Ammon's horn (tissue), 1 donor: ENCODE measurements at regions not wholly inside any gene's neighbourhood (a gene's known extent, or its start where the extent isn't known, plus 50 kb on each side); places are given as distances from the start of the nearest gene placed in this dataset.
"Not testable (repeated sequence)": the region's sequence is repeated elsewhere in the genome, so short reads cannot be mapped to it uniquely, and the experiment has no call there.

ENCODE experiments used
- DNase-seq: peaks from one replicate; pipeline ENCODE4 v3.0.0-alpha.2; 2016; ENCODE audit warnings: low spot score

GRCh38 chr9:21533597-21533996 lies 51.5 kb upstream of the IFNE start:
- DNase-seq = no peak

DNA sequence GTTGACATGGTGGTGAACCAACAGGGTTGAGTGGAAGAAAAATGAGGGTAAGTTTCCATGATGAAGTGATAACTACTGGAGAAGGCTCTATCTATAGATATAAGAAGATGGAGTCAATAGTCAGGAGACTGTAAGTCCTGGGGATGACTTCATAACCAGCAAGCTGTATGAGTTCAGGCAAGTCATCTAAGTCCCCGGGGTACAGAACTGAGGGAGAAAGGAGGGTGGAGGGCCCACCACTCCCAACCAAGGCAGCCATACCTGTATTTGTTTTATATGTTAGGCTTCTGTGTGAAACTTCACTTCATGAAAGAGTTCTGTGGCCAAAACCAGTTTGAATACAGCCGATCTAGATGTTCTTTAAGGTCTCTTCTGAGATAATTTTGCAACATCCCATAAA lies 53.3 kb upstream of the IFNE start:
- no peak for DNase-seq

DNA sequence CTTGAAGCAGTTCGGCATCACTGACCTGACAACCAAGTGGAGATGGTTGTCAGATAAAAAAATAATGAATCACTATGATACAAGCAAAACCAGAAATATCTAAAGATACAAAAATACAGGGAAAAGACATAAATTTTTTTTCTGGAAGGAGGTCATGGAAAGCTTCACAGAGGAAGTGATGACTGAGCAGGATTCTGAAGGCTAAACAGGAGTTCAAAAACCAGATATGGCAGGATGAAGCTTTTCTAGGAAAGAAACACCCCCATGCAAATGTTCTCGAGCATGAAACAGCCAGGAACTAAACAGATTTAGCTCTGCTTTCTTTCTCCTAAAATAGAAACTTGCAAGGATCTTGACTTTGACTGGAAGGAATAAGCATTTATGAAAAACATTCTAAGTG lies 60.7 kb upstream of the IFNE start:
- no peak for DNase-seq

- no peak for DNase-seq
Observed at GRCh38 chr9:21543187-21543586, 61.1 kb upstream of the IFNE start.

DNA sequence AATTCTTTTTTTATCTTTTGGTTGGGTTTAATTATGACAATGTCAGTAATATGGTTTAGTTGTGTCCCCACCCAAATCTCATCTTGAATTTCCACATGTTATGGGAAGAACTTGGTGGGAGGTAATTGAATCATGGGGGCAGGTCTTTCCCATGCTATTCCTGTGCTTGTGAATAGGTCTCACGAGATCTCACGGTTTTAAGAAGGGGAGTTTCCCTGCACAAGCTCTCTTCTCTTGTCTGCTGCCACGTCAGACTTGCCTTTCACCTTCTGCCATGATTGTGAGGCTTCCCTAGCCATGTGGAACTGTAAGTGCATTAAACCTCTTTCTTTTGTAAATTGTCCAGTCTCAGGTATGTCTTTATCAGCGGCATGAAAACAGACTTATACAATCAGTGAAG lies 61.7 kb upstream of the IFNE start:
- DNase-seq = not testable (repeated sequence)

- no peak for DNase-seq
Observed at GRCh38 chr9:21546949-21547348, 64.8 kb upstream of the IFNE start.

DNA sequence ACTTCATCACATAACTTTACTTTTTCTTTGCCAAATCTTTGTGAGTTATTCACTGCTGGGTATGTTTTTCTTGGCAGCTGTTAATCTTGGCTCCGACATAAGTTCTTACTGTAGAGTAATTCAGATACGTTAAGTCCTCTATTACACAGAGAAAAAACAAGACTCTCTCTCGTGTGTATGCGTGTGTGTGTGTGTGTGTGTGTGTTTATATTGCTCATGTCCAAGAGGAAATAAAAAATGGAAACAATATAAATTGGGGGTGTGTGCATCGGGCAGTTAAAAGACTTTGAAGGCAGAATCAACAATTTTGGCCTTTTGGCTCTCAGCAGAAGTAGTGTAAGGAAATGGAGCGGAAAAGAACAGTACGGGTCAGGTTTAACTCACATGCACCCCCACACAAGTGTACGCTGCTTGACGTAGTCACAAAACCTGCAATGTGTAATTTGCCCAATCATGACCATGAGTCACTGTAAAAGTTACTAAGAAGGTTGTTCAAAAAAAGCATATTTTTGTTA lies 67.2 kb upstream of the IFNE start:
- no peak for DNase-seq

DNA sequence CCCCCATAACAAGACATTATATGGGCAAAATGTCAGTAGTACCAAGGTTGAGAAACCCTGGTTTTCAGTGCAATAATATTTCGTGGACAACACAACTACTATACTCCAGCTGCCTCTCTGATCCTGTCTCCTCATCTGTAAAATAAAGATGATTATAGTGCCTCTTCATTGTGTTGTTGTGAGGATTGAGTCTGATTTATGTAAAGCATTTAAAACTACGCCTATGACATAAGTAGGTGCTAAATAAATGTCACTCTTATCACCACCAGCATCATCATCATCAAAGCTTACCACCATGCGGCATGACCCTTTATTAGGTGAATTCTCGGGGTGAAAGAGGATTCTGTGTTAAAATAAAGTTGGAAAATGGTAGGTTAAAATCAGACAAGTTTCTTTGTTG lies 67.8 kb upstream of the IFNE start:
- DNase-seq = no peak

GRCh38 chr9:21550392-21550791 lies 68.3 kb upstream of the IFNE start:
- no peak for DNase-seq

- no peak for DNase-seq
Observed at GRCh38 chr9:21551401-21551800, 69.3 kb upstream of the IFNE start.

DNA sequence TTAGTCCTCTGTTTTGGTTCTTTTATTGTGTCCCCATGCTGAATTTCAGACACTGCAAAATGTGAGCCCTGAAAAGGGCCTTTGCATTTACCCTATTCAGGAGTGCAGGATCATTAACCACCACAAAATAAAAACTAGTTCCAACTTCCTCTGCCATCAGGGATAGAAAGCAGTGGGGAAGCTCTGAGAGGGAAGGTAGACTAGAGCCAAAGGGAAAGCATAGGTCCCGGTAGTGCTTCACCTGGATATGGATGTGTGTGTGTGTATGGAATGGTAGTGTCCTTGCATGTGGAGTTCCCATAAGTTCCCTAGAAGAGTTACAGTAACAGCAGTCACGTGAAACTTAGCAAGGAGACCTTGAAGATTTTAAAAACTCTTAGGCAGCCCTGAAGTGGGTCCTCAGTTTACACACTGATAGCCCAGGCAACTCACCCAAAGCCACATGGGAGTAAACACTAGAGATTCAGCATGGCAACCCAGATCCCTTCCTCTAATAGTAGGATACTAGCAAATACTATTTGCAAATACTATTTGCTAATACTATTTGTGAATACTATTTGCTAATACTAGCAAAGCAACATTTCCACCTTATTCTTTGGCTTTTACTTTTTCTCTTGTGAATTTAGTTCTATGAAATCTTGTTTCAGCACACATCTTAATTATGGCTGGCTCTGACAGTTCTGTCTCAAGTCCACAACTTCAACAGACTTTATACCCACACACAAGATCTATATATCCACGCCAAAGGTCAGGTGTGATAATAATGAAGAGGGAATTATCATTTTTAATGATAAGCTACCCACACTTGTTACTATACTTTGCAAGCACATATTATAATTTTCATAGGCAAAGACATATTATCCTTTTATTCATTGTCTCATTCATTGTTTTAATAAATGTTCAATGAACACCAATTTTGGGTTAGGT lies 70.4 kb upstream of the IFNE start:
- no peak for DNase-seq

- DNase-seq = no peak
Observed at GRCh38 chr9:21553441-21553840, 71.3 kb upstream of the IFNE start.

GRCh38 chr9:21554813-21555212 lies 72.7 kb upstream of the IFNE start:
- no peak for DNase-seq

- no peak for DNase-seq
Observed at GRCh38 chr9:21555911-21556310, 73.8 kb upstream of the IFNE start.

DNA sequence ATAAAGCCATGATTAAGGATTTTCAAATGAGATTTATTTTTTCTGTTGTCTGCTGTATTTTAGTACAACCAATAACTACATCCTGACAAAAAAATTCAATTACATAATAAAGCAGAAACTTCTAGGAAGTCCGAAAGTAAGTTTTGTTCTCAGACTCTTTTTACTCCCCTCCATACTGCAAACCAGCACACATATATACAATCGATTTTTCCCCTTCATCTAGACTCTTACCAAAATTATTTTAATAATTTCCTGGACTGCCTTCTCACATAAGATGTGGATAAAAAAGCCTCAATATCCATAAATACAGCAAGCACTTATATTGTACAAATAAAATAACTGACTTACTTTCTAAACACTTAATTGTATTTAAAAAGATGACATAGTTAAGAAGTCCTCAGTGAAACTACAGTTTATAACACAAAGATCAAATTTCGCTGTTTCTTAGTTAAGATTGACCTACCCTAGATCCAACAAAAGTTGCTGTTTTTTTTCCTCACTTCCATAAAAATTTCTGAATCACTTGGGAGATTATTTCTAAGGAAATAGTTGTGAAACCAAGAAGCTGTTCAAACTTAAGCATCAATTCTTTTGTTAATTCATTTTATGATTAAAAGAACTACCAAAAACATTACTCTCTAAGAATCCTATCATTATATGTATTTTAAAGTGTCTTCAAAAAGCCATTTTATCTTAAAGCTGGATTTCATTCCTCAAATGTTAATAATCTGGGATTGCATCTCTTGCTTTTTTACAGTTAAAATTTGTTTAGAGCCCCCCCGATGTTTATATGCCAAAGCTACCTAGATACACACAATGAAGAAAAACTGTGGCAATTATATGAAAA lies 74.7 kb upstream of the IFNE start:
- DNase-seq = no peak

GRCh38 chr9:21557428-21557768 lies 75.3 kb upstream of the IFNE start:
- DNase-seq = no peak

DNA sequence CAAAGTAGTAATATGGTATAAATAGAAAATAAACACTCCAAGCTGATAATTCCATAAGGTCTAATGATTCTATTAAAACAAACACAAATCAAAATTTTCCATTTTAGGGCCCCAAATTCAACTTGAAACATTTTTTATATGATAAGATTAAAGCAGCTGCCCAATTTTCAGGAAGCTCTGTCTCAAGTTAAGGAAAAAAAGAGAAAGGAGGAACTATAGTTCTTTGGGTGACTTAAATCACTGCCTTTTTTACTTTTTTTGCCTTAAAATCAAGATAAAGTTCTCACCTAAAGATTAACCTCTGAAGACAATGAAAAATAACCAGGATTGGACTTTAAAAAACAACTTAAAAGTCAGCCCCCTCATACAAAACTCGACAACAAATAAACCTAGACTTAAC lies 76.0 kb upstream of the IFNE start:
- DNase-seq = no peak

DNA sequence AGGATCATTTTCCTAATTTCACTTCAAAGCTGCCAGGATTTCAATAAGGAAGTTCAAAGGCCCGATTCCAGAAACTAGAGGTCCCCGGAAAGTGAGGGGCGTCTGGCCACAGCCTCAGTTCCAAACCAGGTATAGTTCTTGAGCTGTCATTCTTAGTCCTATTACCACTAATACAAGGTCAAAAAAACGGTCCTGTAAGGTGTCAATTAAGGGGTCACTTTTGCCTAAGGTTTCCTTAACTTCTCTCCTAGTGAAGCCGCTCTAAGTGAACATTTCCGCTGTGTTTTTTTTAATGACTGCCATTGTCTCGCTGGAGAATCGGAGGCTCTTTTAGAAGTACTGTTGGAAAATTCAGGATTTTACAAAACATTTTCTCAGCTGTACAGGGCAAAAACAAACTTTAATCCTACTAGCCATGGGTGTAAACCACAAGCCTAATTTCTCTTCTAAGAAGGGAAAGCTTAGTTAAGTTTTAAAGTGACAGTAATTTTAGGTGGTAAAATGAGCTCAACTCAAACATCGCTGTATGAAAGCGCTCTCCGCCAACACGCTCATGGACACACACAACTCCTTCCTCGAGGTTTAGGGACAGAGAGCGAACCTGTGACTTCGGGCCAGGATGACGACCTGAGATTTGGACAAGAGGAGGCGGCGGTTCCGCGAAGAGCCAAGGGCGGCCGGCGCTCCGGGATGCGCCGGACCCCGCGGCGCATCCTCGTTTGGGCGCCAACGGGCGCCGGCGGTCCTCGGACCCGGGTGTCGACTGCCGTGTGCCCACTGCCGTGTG lies 76.7 kb upstream of the IFNE start:
- peak; percentile 4 for DNase-seq

DNA sequence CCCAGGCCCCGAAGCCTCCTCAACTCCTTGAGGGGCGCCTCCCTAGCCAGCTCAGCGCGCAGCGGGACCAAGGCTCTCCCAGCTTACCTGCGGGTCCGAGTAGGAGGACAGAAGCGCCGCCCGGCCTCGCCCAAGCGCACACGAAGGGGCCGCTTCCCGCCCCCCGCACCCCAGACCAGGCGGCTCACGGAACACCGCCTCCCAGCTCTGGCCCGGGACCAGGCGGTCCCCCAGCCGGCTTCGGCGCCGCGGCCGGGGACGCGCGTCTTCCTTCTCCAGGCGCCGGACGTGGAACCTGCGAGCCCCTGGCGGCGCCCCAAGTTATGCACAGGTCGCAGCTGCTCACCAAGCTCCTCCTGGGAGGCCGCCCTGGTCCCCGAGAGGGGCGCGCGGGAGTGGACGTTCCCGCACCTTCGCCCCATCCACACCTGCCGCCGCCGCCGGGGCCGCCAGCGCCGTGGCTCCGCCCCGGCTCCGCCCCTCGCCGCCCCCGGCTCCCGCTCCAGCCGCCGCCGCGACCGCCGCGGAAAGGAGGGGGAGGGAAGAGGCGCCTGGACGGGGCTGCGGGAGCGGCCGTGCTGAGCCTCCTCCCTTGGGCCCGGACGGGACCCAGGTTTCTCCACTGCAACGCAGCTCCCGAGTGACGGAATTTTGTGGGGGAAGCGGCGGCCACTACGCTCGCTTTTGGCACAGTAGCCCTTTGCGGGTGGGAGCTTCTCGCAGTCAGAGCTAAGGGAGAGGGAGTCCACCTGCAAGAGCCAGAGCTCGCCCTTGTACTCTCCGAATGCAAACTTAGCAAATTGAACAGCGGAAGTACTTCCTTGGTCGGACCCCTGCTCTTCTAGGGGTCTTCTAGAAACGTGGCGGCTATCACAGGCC lies 77.5 kb upstream of the IFNE start:
- DNase-seq = peak; percentile 15

GRCh38 chr9:21560281-21560745 lies 78.2 kb upstream of the IFNE start:
- no peak for DNase-seq

- no peak for DNase-seq
Observed at GRCh38 chr9:21561502-21561901, 79.4 kb upstream of the IFNE start.
